ENCODE measurements at regions not wholly inside any gene's neighbourhood (a gene's known extent, or its start where the extent isn't known, plus 50 kb on each side); places are given as distances from the start of the nearest gene placed in this dataset.

DNA sequence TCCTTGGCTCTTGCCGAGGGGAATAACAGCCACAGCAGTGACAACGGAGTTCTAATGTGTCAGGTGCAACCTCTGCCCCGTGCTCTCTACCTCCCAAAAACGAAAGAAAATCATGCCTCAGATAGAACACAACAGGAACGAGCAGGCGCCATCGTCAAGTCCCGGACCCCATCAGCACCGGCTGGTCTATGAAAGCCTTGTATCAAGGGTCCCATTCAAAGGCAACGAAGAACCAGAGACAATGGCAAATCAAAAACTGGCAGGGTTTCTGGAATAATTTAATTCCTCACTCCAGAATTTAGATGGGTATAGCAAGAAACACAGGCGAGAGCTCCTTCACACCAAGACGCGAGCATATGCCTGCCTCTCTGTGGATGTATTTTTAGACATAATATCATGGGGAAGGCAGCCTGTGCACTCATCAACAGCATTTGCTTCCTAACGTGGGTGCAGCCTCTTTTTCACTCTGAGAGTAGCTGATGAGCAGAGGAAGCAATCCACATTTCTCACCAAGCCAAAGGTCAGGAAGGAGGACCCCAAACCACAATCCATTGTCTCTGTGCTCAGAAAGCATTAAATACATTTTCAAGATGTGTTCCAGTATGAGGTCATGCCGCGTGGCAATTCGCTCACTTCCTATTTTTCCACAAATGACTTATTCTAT lies 193.4 kb upstream of the BLID start:
- DNase-seq = no peak

DNA sequence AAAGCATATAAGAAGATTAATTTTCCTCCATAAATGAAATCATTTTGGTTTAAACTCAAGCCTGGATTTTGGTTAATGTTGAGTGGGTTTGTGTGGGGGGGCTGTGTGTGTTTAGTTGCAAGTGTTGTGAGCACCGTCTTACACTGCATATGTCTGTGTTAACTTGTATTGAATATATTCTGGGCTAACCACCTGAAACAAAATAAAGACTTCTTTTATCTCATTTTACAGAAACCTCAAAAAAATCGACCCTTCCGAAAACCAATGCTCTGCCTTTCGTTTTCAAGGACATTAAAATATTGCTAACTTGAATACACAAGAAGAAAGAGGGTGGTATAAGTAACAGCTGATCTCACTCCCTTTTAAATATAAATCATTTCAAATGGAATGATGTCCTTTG lies 192.2 kb upstream of the BLID start:
- no peak for DNase-seq

DNA sequence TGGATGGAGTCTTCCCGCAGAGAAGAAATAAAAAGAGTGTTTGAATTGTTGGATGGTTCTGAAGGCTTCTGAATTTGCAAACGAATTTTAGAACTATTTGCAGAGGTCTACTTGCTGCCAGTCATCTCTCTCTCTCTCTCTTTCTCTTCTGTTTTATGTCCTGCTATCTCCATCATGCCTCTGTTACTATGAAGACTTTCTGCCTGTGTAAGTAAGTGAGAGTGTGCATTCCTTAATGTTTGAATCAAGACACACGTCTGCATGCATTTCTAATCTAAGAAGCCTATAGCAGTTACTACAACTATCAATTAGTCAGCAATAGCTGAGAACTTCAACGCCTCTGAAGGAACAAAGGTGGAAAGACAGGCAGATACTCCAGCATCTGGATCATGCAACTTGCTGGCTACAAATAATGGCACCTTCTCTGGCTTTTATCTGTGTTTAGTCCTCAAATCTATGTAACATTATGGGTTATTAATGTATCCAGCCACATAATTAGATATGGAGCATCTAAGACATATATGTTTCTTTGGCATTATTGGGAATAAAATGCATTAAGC lies 191.5 kb upstream of the BLID start:
- DNase-seq = no peak

DNA sequence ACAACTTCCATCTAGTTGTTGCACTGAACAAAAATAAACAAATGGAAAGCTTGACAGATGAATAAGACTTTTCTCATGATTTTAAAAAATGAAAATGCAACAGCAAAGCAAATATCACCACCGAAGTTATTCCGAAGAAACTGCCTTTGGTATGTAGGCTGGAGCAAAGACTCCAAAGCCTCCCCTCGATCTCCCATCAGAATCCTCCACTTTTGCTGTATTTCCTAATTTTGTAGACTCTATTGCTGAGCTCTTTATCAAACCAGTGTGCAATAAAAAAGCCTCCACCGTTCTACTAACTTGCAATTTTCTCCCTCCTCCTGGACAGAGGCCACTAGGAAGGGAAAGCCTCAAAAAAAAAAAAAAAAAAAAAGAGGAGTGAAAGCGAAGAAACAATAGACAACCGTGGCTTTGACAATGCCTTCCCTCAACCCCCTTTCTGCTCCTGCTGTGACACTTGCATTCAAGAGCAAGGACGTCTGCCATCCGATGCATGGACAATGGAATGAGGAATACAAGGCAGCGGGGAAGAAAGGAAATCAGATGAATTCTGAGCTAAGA lies 190.9 kb upstream of the BLID start:
- no peak for DNase-seq

DNA sequence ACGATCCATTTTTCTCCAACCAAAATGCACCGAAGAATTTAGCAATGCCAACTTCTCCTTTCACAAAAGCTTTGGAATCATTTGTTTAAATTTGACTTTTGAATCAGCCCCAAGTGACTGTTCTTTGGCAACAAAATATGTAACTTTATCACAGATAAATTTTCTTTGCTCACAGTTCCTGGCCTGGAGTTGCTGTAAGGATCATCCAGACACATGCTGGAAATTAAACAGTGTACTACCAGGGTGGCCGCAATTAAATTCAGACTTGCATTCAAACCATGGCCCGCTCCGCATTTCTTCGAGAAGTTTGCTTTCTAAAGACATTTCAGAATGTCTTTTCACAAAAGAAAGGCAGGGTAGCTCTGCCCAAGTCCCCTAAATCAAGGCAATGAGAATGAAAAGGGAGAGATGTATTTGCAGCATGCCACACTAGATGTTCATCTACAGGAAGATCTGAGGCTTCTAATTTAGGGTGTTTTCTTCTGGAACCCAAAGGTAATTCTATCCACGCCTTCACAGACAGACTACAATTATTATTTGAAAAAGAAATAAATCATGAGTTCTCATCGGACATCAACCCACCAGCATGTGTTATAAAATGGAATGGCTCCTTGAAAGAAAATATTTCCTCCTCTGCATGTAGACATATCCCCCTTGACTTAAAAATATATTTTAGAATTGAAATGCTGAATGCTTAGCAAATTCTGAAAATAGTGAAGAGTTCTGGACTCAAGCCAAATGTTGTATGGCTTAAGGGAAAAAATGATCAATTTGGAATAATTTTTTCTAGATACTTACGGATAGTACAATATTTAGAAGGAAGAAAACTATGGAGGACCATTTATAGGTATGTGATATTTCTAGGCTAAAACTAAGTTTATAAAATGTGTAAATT lies 189.7 kb upstream of the BLID start:
- DNase-seq = no peak

DNA sequence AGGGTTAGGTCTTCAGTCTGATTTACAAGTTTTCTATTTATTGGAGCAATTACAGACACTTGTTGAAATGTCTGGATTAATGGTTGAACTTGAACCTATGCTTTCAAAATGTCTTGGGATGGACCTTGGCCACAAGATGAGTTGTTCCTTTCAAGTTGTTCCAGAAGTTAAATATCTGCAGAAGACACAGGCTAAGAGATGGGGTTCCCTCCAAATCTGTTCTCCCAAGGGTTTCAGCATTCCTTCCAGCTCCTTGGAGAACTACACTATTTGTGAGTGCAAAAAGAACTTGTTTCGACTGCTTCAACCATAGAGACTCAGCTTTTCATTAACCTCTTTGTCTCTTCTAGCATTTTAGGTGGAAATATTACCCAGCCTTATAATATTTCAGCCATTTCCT lies 189.0 kb upstream of the BLID start:
- DNase-seq = no peak

DNA sequence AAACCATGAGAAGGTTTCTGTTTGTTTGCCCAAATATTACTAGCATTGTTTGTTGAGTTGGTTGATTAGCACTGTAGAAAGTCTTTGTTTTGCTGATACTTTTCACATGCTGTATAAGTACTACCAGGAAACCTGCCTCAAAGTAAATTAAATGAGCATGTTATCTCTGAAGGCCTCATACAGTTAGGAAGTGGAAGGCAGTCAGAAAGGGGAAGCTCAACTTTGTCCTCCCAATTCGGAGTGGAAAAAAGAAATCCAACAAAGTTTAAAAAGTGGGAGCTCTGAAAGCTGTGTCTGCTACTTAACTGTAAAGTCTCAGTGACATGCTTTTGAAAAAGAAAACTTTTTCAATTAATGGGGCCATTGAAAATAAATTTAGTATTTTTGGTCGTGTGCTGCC lies 188.3 kb upstream of the BLID start:
- no peak for DNase-seq

DNA sequence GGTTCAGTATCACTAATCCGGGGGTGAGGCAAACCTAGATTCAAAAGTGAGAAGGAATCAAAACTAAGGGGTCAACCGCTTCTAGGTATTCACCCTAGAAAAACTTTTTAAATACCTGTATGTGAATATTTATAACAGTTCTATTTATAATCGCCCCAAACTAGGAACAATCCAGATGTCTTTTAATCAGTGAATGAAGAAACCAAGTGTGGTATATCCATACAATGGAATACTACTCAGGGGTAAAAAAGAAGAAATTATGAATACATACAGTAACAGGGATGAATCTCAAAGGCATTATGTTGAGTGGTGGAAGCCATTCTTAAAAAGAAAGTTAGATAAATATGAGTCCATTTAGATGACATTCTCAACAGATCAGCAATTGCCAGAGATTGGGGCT lies 178.0 kb upstream of the BLID start:
- no peak for DNase-seq

DNA sequence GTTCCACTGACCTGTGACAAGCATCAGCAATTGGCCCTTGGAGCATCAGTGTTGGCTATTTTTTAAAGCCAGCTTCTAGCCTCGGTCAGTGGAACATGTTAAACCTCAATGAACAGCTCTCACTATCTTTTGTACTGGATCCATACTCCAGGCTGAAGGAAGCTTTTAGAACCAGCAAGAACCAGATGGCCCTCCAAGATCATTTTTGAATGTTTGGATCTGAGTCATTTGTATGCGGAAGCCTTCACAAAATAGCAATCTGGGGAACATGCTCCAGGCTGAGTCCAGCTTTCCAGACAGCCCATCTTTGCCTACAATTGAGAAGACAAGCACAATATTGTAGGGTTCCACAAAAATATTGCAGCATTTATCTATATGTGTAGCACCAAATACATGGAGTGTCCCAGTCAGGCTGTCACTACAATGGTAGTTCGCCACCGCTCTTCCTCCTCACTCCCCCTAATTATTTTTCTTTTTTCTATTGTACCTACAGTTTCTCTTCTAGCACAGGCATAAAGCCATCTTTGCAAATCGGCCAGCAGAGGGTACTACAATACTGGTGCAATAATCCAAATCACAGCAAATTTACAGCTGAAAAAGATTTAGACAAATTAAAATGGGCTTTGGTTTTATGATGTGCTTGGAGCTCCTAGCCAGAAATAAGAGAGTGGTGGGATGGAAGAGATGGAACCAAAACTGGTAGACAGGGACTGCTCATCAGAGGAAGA lies 177.4 kb upstream of the BLID start:
- no peak for DNase-seq

DNA sequence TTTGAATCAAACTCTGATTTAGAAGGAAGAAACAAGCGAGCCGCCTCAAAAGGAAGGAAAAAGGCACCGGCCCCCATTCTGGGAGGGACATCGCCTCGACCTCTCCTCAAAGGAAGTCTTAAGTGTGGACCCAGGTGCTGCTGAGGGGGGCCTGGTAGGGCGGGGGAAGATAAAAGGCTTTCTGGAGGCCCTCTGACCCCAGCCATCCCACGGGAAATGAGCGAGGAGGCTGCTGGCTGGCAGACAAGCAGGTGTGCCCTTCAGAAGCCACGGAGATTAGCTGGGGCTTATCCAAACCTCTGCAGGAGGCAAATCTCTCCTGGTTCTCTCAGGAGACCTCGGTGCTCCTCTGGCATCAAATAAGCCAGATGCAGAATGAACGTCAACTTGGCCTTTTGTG lies 171.4 kb upstream of the BLID start:
- no peak for DNase-seq

DNA sequence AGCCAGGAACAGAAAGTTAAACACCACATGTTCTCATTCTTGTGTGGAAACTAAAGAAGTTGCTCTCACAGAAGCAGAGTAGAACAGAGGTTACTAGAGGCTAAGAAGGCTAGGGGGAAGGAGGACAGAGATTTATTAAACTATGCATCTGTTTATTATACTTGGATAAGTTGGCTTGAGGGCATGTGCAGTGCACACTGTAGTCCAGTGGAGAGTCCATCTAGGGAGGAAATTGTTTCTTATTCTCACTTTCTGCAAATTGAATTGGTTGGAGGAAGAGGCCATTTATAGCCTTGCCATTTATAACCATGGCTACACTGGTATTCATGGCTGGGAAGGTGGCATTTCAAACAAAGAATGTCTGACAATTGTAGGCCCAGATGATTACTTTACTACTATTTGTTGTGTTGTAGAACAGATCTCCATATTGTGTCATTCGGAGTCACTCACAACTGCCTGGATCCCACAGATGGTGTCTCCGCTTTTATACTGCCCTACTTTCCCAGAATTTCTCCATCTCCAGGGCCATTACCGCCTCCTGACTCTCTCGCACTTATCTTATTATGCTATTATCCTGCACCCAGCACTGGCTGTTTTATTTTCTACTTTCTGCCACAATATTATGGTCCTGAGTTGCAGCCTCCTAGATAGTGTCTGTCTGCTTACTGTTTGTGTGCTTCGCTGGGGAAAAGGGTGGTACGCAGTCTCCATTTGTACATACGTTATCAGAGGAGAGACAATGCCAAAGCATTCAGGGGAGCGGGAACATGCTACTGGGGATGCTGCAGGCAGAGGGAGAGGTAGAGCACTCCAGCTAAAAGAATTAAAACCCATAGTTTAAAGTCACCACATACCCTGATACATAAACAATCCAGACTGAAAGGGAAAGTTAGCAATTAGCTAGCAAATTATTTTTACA lies 169.3 kb upstream of the BLID start:
- no peak for DNase-seq

DNA sequence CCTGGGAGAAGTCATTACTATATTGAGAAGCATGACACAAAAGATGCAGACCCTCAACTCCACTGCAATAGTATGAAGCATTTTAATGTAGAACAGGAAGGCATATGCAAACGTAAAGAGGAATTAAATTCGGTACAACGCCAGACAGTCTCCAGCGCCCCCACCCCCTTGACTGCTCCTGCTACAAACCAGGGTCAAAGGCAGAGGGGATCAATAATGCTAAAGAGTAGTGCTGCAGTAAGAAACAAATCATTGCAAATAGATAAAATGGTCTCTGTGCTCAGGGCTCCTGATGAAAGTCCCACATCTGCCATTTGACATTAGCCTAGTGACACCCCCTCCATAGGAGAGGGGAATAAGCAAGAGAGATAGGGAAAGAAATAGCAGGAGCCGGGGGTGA lies 164.9 kb upstream of the BLID start:
- no peak for DNase-seq

DNA sequence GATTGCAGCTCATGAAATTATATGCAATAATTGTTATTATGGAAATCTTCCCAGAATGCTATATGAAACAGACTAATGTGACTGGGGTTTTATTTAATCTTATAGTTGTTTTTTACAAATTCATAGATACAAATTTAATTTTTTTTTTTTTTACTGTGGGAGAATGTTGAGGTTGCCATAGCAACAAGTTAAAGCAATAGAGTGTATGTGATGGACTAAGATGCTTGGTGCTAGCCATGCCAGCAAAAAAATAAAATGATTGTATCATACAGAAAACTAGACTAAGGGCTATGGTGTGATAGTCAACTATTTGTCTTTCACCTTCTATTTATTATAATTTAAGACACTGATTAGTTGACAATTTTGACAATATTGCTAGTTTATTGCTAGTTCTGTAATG lies 163.2 kb upstream of the BLID start:
- no peak for DNase-seq

DNA sequence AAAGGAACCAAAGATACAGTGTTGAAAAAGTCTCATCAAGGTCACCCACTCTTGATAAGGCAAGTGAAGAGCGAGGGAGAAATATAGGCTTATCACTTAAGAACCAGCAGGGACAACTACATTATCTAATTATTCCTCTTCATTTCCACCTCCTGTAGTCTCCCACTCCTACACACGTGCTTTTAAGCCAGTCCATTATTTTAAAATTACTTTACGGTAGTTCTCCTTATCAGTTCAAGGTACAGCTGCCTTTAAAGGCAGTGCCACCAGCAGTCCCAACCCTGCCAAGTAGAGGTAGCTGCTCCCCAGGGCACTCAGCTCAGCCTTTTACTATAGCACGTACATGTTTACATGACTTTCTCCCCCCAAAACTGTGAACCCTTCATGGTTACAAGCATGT lies 161.5 kb upstream of the BLID start:
- no peak for DNase-seq

DNA sequence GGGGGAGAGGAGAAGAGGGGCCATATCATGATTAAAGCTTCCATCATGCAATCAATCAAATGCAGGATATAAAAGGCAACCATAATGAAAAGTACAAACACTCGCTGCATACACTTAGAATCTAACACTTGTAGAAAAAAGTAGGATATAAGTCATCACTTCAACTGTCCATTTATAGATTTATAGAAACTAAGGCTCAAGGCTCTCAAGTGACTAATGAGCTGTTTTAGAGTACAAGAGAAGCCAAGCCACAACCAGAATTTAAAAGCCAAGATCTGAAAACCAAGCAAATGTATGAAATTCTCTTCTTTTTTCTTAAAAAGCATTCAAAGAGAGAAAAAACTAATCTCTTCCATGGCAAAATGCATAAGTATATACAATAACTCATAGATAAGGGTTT lies 160.2 kb upstream of the BLID start:
- DNase-seq = no peak

DNA sequence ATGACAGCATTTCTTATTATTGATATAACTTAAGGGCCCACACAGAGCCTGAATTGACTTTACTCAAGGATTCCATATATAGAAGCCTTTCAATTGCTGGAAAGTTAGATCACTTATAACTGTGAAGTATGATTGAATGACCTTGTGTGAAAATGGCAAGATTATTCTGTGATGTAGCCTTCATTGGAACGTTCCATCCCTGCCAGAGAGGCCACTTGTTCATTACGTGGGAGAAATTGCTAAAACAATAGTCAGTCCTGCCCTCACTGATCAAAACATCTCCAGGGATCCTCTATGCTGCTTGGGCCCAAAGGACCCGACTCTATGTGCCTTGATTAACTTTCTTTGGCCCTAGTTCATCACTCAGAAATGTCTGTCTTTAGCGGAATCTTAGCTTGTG lies 159.5 kb upstream of the BLID start:
- no peak for DNase-seq

DNA sequence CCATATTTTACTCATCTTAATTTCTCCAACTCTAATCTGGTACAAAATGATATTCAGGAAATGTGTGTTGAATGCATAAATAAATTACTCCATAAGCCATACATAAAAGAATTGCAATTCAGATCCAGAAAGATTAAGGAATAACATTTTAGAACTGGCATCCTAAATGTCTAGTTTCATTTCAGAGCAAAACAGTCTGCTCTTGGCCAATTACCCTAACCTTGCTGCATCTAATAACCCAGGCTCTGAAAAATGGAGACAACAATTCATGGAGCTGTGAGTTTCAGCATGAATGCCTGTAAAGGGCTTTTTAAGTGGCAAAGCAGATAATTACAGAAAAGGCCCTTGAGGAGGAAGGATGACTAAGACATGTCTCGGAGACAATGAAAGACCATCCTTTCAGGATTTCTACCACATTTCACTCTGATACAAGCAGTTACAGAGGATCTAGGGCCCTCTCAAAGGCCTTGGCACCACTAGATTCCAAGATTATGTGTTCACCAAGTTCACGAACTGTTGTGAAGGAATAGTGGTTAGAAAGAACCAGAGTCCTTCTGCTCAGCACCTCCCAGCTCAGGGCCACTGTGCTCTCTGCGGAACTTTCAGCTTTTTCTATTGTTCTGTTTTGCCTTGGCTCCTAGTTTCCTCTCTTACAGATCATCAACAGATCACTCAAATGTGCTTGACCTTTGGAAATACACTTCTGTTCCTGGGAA lies 157.6 kb upstream of the BLID start:
- DNase-seq = no peak

DNA sequence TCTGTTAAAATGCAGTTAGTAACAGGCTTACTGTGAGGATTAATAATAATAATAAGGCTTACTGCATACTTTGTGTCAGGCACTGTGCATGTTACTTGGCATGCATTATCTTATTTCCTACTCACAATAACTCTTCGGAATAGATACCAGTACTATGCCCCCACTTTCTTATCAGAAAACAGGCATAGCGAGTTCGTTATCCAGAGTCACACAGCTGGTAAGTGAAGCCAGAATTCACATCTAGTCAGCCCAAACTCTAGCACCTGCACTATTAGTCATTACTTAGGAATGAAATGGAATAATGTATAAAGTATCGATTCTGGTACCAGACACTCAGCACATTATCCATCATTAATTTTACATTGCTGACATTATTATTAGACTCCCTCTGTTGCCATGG lies 155.7 kb upstream of the BLID start:
- no peak for DNase-seq

DNA sequence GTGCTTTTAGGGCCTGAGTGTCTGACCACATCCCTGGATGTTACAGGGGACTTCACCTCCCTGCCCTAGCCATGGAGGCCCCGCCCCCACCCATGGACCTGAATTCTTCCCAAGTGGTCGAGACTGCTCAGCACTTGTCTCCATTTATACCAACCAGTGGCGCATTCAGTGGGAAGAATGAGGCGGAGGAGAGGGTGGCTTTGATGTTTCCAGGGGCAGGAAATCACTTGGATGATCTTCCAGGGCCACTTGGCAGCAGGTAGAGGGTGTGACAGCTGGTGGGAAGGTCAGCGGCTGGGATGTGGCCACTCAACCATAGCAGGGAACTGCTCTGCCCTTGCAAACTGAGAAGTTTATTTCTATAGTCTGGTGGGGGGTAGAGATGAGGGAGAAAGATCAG lies 155.1 kb upstream of the BLID start:
- no peak for DNase-seq

DNA sequence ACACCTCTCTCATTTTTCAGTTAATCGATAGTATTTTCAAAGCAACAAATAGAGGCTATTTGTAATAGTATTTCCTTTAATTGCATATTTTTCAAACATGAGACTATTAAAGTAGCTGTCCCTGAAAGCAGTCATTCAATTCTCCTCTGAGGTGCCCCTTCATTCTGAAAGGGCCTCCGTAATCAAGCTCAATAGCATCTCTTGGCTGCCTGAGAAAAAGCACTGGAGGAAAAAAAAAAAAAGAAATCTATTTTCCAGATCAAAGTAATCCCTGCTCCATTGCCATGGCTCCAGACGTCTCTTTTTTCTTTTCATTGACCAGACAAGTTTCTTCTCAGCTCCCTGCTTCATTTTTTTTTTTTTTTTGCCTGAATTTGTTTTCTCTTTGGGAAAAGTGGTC lies 154.5 kb upstream of the BLID start:
- no peak for DNase-seq

DNA sequence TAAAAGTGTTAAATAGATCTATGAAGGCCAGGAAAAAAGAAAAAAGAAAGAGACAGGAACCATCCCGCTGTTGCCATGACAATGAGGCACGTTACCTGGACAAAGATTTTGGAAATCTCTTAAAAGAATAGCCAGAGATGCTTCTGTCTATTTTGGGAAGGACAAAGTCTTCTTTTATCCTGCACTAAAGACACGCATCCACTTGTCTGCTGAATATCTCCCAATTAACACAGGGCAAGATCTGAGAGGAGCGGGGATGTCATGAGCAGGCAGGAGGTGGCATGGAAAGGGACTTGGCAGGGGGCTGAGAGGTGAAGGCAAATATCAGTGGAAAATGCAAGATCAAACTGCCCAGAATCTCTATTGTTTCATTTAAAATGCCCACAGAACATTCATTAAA lies 153.8 kb upstream of the BLID start:
- no peak for DNase-seq
